DND-41 (cell line): ENCODE measurements at regions not wholly inside any gene's neighbourhood (a gene's known extent, or its start where the extent isn't known, plus 50 kb on each side); places are given as distances from the start of the nearest gene placed in this dataset.
"Not testable (repeated sequence)": the region's sequence is repeated elsewhere in the genome, so short reads cannot be mapped to it uniquely, and the experiment has no call there.

Source experiments
- CTCF ChIP-seq: IDR thresholded peaks from 2 replicates; pipeline ENCODE4 v1.5.1; 2012; ENCODE audit warnings: borderline replicate concordance, low read length, moderate library complexity, mild to moderate bottlenecking; ENCODE audit not compliant: poor library complexity, severe bottlenecking; ENCODE audit errors: extremely low read depth
- EZH2 ChIP-seq: IDR thresholded peaks from 3 replicates; pipeline ENCODE4 v1.6.1; 2012; ENCODE audit warnings: borderline replicate concordance, low read depth, mild to moderate bottlenecking, moderate library complexity, low read length, inconsistent platforms; ENCODE audit not compliant: severe bottlenecking

GRCh38 chr2:39830610-39831009 lies 51.6 kb upstream of the THUMPD2 start:
- not testable (repeated sequence) for TF ChIP-seq CTCF, EZH2
